ENCODE measurements at regions not wholly inside any gene's neighbourhood (a gene's known extent, or its start where the extent isn't known, plus 50 kb on each side); places are given as distances from the start of the nearest gene placed in this dataset.

DNA sequence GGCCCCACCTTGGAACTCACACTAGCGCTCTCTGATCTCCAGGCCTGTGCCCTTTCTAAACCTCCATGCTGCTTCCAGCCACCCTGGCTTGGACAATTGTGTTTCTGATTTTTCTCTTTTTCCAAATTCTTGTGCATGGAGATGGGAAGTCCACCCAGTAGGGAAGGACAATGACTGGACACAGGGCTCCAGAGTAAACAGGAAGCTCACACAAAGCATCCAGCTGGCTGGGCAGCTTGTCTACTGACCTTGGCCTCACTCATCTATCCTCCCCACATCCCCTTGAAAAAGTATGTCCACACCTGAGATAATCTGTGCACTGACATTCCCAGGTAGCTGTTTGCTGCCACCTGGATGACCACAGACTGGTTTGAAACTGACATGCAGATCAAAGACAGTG, 331.2 kb upstream of the MAF start:
- H3K9me3 ChIP-seq (replicated peaks; ENCODE audit: low read length), result no peaks in the 10 kb centered on the region
- no peaks in the 10 kb centered on the region for H3K4me1 ChIP-seq (ENCODE audit: control insufficient read depth, insufficient read depth, low read length)
- H3K9ac ChIP-seq (ENCODE audit: low read depth, low read length), result no peak overlapping the region
- H3K27me3 ChIP-seq (ENCODE audit: control insufficient read depth, insufficient read depth, low read length), result peaks cover 4% of the 10 kb centered on the region
- no peak overlapping the region for H3K4me3 ChIP-seq (ENCODE audit: low read length)
- H3K36me3 ChIP-seq (ENCODE audit: insufficient read depth, low read length), result no peaks in the 10 kb centered on the region
- no peak overlapping the region for H3K4me2 ChIP-seq (ENCODE audit: low read length)

DNA sequence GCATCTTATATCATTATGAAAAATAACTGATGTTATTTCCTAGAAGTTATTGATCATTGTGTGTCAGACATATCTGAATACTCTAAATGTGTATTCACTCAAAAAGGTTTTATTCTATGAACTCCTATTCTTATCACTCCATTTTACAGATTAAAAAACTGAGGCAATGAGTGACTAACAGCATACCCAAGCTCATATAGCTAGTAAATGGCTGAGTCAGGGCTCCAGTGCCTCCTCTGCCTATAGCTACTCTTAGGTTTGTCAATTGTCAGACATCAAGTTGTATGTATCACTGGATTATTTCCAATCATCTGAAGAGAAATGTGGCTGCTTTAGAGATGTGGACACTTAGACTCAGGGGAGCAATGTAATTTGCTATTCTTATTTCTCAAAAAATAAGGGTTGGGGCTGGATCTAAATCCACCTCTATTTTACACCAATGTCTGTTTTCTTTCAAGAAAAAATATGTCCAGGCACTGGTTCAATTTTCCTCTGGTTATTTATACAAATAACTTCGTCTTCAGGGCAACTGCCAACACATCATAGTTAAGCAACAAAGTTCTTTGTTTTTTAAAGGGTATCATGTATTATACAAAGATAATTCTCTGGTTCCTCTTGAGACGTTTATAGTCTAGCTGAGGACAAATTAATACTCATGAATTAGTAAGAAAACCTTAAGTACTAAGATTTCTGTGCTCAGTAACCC, 328.9 kb upstream of the MAF start:
- Histone ChIP-seq H3K4me2 (ENCODE audit: low read length) (no peak overlapping the region), H3K9ac (ENCODE audit: low read depth, low read length) (no peak overlapping the region), H3K9me3 (replicated peaks; ENCODE audit: low read length) (no peaks in the 10 kb centered on the region), H3K4me3 (ENCODE audit: low read length) (no peak overlapping the region), H3K27me3 (ENCODE audit: control insufficient read depth, insufficient read depth, low read length) (peaks cover 4% of the 10 kb centered on the region), H3K36me3 (ENCODE audit: insufficient read depth, low read length) (no peaks in the 10 kb centered on the region), H3K4me1 (ENCODE audit: control insufficient read depth, insufficient read depth, low read length) (no peaks in the 10 kb centered on the region)

DNA sequence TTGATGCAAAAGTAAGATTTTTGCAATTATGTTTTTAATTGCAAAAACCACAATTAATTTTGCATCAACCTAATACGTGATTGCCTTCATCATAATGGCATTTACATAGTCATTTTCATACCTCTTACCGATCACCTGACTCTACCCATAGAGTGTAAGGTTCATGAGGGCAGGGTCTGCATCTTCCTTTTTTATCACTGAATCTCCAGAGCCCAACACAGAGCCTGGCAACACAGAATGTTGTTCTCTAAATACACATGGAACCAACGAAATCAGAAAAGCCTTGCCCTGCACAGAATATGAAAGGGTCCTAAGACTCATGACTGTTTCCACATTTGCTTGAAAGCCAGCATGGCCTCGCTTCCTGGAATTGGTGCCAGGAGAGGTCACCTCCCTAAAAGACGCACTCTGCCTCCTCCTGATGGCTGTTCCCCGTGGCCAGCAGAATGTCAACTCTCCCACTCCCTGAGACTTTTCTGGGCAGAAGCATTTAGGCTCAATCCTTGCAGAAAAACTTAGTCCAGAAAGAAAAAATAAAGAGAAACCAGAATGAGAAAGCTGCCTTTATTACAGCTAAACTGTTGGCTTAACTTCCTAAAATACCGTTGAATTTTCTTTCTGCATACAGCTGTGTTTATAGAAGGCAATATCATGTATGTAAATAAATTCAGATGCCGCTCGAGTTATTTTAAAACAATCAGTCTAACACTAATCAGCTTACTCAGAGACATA, 327.8 kb upstream of the MAF start:
- H3K27me3 ChIP-seq (ENCODE audit: control insufficient read depth, insufficient read depth, low read length), result peaks cover 4% of the 10 kb centered on the region
- no peaks in the 10 kb centered on the region for H3K9me3 ChIP-seq (replicated peaks; ENCODE audit: low read length)
- H3K4me2 ChIP-seq (ENCODE audit: low read length), result no peak overlapping the region
- no peaks in the 10 kb centered on the region for H3K36me3 ChIP-seq (ENCODE audit: insufficient read depth, low read length)
- no peaks in the 10 kb centered on the region for H3K4me1 ChIP-seq (ENCODE audit: control insufficient read depth, insufficient read depth, low read length)
- H3K9ac ChIP-seq (ENCODE audit: low read depth, low read length), result no peak overlapping the region
- H3K4me3 ChIP-seq (ENCODE audit: low read length), result no peak overlapping the region

DNA sequence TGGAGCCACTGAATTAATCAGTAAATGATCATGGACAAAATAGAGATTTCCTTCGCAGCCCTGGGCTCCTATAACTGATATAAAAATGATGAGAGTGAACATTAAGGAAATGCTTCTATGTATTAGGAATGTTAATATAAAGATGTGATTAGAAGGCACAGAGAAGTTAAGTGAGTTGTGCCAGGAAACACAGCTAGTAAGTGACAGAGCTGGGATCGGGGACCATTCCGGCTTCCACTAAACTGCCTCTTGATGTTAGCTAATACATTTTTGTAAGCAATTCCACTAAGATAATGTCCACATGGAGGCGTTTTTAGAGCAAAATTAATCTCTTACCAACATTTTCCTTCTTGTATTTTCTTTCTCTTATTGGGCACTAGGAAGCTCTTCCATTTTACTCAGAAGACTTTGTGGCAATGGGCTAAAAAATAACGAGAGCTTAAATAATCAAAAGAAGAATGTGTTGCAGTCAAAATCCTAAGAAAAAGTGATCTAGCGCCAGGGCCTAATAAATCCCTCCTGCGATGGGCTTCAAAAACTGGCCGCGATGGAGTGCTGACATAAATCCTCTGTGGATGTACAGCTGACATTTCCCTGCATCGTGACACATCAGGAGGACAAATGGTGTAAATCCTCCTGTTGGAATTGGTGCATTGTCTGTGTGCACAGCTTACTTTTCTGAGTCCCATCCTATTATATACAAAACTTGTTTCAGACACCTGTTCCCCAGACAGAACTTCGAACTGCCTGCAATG, 326.1 kb upstream of the MAF start:
- peaks cover 4% of the 10 kb centered on the region for H3K27me3 ChIP-seq (ENCODE audit: control insufficient read depth, insufficient read depth, low read length)

DNA sequence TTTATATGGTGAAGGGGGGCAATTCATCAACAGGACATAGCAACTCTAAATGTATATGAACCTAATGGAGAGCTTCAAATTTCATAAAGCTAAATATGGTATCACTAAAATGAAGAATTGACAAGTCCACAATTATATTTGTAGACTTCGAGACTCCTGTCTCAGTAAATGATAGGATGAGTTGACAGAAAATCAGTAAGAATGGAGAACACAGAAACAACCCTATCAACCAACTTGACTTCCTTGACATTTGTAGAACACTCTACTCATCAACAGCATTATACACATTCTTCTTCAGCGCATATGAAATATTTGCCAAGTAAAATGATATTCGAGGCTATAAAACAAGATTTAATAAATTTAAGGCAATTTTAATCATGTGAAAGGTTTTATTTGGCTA, 322.9 kb upstream of the MAF start:
- Histone ChIP-seq H3K9me3 (replicated peaks; ENCODE audit: low read length) (no peaks in the 10 kb centered on the region), H3K4me3 (ENCODE audit: low read length) (no peak overlapping the region), H3K4me1 (ENCODE audit: control insufficient read depth, insufficient read depth, low read length) (no peaks in the 10 kb centered on the region), H3K9ac (ENCODE audit: low read depth, low read length) (no peak overlapping the region), H3K27me3 (ENCODE audit: control insufficient read depth, insufficient read depth, low read length) (peaks cover 7% of the 10 kb centered on the region), H3K36me3 (ENCODE audit: insufficient read depth, low read length) (no peaks in the 10 kb centered on the region), H3K4me2 (ENCODE audit: low read length) (no peak overlapping the region)

More for the DNA sequence above, 326.1 kb upstream of the MAF start:
- no peaks in the 10 kb centered on the region for H3K36me3 ChIP-seq (ENCODE audit: insufficient read depth, low read length)
- H3K4me3 ChIP-seq (ENCODE audit: low read length), result no peak overlapping the region
- no peak overlapping the region for H3K9ac ChIP-seq (ENCODE audit: low read depth, low read length)
- no peak overlapping the region for H3K4me2 ChIP-seq (ENCODE audit: low read length)
- no peaks in the 10 kb centered on the region for H3K9me3 ChIP-seq (replicated peaks; ENCODE audit: low read length)
- no peaks in the 10 kb centered on the region for H3K4me1 ChIP-seq (ENCODE audit: control insufficient read depth, insufficient read depth, low read length)

DNA sequence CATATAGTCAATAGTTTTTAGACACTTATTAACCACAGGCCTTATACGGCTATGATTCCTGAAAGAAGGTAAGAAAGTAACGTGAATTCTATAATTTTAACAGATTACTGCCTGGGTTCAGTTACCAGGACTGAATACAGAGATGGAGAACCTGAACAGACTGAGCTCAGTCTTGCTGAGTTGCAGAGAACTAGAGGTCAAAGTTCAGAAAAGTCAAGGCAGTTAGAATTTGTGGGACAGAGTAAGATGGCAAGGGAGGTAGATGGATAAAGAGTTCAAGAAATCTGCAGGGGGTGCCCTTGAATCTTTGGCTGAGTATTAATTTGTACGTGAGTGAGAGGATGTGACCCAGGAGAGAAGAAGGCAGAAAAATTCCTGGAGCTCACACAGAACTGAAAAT, 320.1 kb upstream of the MAF start:
- Histone ChIP-seq H3K4me1 (ENCODE audit: control insufficient read depth, insufficient read depth, low read length) (no peaks in the 10 kb centered on the region), H3K27me3 (ENCODE audit: control insufficient read depth, insufficient read depth, low read length) (peaks cover 3% of the 10 kb centered on the region)

DNA sequence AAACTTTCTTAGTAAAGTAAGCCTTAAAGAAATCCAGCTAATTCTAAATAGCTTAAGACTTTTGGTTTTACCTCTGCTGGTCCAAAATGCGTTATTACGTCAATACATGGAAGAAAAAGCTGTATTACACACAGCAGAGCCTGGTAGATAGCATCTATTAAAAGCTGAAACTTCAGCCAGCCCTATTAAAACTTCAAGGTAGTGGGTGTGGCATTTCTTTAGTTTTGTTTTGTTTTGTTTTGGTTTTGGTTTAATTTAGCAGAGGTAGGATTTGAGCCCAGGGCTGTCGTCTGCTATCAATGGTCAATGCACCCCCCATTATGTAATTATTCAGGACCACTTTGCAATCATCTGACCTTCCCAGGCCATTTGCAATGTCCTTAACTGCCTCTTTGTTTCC, 318.4 kb upstream of the MAF start:
- no peaks in the 10 kb centered on the region for H3K4me1 ChIP-seq (ENCODE audit: control insufficient read depth, insufficient read depth, low read length)
- H3K36me3 ChIP-seq (ENCODE audit: insufficient read depth, low read length), result no peaks in the 10 kb centered on the region
- no peak overlapping the region for H3K9ac ChIP-seq (ENCODE audit: low read depth, low read length)
- no peak overlapping the region for H3K4me3 ChIP-seq (ENCODE audit: low read length)
- no peak overlapping the region for H3K4me2 ChIP-seq (ENCODE audit: low read length)
- no peaks in the 10 kb centered on the region for H3K9me3 ChIP-seq (replicated peaks; ENCODE audit: low read length)
- peaks cover 9% of the 10 kb centered on the region for H3K27me3 ChIP-seq (ENCODE audit: control insufficient read depth, insufficient read depth, low read length)

More for the DNA sequence above, 320.1 kb upstream of the MAF start:
- no peak overlapping the region for H3K4me2 ChIP-seq (ENCODE audit: low read length)
- H3K9ac ChIP-seq (ENCODE audit: low read depth, low read length), result no peak overlapping the region
- no peaks in the 10 kb centered on the region for H3K9me3 ChIP-seq (replicated peaks; ENCODE audit: low read length)
- H3K36me3 ChIP-seq (ENCODE audit: insufficient read depth, low read length), result no peaks in the 10 kb centered on the region
- no peak overlapping the region for H3K4me3 ChIP-seq (ENCODE audit: low read length)

DNA sequence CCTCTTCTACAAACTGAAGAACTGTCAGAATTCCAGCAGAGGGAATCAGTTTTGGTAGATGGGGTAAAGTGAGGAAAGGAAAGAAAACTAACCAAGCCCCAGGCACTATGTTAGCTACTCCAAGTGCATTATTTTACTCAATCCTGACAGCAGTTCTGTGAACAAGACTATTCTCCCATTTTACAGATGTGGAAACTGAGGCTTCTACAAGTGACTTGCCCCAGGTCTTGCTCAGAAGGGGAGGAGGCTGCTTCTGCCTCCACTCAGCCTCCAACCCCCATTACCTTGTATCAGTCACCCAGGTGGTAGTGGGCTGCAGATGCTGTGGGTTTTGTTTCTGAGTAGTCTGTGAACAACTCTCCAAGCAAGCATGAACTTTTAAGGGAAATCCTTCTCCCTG, 315.2 kb upstream of the MAF start:
- H3K4me3 ChIP-seq (ENCODE audit: low read length), result no peak overlapping the region
- H3K36me3 ChIP-seq (ENCODE audit: insufficient read depth, low read length), result no peaks in the 10 kb centered on the region
- no peaks in the 10 kb centered on the region for H3K9me3 ChIP-seq (replicated peaks; ENCODE audit: low read length)
- no peak overlapping the region for H3K4me2 ChIP-seq (ENCODE audit: low read length)
- H3K4me1 ChIP-seq (ENCODE audit: control insufficient read depth, insufficient read depth, low read length), result no peaks in the 10 kb centered on the region
- H3K9ac ChIP-seq (ENCODE audit: low read depth, low read length), result no peak overlapping the region
- H3K27me3 ChIP-seq (ENCODE audit: control insufficient read depth, insufficient read depth, low read length), result peaks cover 9% of the 10 kb centered on the region

DNA sequence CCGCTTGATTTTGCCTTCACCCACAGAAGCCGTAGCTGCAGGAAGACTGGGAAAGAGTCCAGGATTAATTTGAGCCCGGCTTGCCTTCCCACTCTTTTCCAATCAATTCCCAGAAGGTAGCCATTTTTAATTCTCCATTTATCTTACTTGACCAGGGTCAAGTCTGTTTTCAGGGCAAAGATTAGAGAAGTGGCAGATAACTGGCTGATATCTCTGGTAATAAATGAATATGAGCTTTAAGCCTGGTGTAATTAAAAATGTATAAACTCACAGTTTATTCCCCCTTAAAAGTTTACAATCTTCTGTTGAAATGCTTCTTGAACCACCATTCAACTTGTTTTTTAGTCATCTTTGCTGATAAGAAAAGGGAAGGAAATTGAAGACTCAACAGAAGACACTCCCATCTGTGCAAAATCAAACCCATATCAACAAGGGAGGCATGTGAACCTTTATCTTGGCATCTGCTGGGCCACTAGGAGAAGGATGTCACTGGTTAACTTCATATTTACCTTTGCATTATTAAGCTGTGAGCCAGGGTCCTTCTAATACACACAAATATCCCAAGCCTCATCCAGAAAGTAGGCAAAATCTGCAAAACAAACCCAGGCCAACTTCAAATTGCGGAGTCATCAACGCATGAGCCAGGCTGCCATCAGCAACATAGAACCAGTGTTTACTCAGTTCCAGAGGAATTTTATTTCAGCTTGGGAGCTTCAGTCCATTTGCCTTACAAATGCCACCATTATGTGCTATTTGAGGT, 314.6 kb upstream of the MAF start:
- H3K27me3 ChIP-seq (ENCODE audit: control insufficient read depth, insufficient read depth, low read length), result peaks cover 9% of the 10 kb centered on the region
- H3K36me3 ChIP-seq (ENCODE audit: insufficient read depth, low read length), result no peaks in the 10 kb centered on the region
- H3K4me3 ChIP-seq (ENCODE audit: low read length), result no peak overlapping the region
- H3K4me1 ChIP-seq (ENCODE audit: control insufficient read depth, insufficient read depth, low read length), result no peaks in the 10 kb centered on the region
- no peak overlapping the region for H3K4me2 ChIP-seq (ENCODE audit: low read length)
- H3K9me3 ChIP-seq (replicated peaks; ENCODE audit: low read length), result no peaks in the 10 kb centered on the region
- H3K9ac ChIP-seq (ENCODE audit: low read depth, low read length), result no peak overlapping the region

DNA sequence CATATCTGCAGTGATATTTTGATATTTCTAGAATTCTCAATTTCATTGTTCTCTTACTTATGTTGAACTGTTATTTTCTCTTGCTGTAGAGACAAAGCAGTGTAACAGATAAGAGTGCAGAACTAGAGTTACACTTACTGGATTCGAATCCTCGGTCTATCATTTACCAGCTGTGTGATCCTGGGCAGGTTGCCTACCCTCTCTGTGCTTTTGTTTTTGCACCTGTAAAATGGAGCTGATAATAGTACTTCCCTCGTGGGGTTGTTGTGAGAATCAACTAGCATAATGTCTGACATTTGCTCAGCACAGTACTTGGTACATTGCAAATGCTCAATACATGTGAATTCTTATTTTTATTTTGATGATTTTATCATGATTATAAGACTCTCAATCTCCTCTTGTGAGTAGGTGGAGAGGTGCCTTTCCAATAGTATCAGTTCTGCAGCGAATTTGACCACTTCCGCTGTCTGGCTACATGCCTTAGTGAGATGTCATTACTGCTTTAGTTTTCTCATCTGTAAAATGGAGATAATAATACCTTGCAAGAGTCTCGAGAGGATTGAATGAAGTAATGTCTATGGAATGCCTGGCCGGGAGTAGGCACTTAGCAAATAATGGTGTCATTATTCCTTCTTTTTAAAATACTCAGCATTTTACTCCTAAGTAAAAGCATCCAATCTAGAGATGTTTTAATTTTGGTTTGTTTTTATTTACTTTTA, 312.2 kb upstream of the MAF start:
- no peak overlapping the region for H3K9ac ChIP-seq (ENCODE audit: low read depth, low read length)

DNA sequence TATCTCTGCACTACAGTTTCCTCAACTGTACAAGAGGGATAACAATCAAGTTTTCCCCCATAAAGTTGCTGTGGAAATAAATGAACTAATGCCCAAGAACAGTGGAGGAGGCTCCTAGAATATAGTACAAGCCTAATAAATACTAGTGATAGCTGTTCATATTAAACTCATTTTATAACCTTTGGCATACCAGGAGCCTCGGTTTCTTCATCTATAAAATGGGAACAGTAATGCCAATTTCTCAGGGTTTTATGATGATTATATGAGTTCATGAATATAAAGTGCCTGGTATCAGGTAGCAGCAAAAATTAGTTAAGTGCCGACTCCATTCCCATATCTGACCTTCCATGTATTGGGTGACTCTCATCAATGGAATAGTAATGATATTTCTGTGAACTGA, 311.1 kb upstream of the MAF start:
- H3K9me3 ChIP-seq (replicated peaks; ENCODE audit: low read length), result no peaks in the 10 kb centered on the region
- H3K4me3 ChIP-seq (ENCODE audit: low read length), result no peak overlapping the region
- H3K36me3 ChIP-seq (ENCODE audit: insufficient read depth, low read length), result no peaks in the 10 kb centered on the region
- H3K9ac ChIP-seq (ENCODE audit: low read depth, low read length), result no peak overlapping the region
- no peak overlapping the region for H3K4me2 ChIP-seq (ENCODE audit: low read length)
- no peaks in the 10 kb centered on the region for H3K4me1 ChIP-seq (ENCODE audit: control insufficient read depth, insufficient read depth, low read length)
- peaks cover 6% of the 10 kb centered on the region for H3K27me3 ChIP-seq (ENCODE audit: control insufficient read depth, insufficient read depth, low read length)

More for the DNA sequence above, 312.2 kb upstream of the MAF start:
- Histone ChIP-seq H3K4me1 (ENCODE audit: control insufficient read depth, insufficient read depth, low read length) (no peaks in the 10 kb centered on the region), H3K36me3 (ENCODE audit: insufficient read depth, low read length) (no peaks in the 10 kb centered on the region), H3K4me3 (ENCODE audit: low read length) (no peak overlapping the region), H3K9me3 (replicated peaks; ENCODE audit: low read length) (no peaks in the 10 kb centered on the region), H3K27me3 (ENCODE audit: control insufficient read depth, insufficient read depth, low read length) (peaks cover 6% of the 10 kb centered on the region), H3K4me2 (ENCODE audit: low read length) (no peak overlapping the region)
